ENCODE measurements at regions not wholly inside any gene's neighbourhood (a gene's known extent, or its start where the extent isn't known, plus 50 kb on each side); places are given as distances from the start of the nearest gene placed in this dataset.

DNA sequence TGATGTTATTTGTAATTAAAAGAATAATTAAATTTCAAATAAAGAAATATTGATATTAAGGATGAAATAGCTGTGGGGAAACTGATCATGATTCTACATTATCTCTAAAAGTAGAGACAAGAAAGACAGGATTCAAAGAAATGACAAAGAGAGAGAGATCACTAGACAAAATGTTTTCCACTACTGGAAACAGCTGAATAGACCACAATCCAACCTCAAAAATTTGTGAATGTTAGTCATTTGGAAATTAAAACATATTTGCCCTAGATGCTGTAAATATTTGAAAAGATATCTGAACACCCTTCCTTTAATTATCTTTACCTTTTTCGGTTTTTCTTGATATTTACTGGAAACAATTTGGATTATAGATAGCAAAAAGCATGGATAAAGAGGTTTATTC is 414.9 kb downstream of the CENPC start:
- TF ChIP-seq DPF2 (CRISPR knock-in tag; IDR thresholded peaks at IDR 0.05; ENCODE audit: borderline replicate concordance, low read depth) (no peak), ZFX (CRISPR knock-in tag; IDR thresholded peaks at IDR 0.05; ENCODE audit: low read depth) (no peak), PHF5A (CRISPR knock-in tag; IDR thresholded peaks at IDR 0.05; ENCODE audit: low read depth, unreplicated experiment) (no peak), ZNF589 (CRISPR knock-in tag; conservative IDR thresholded peaks at IDR 0.05) (no peak), POGZ (CRISPR knock-in tag; IDR thresholded peaks at IDR 0.05) (no peak), JUND (CRISPR knock-in tag; IDR thresholded peaks at IDR 0.05) (no peak), ZNF350 (CRISPR knock-in tag; IDR thresholded peaks at IDR 0.05; ENCODE audit: borderline replicate concordance, low read depth) (no peak), POLR2A (IDR thresholded peaks at IDR 0.05; ENCODE audit: insufficient read depth in 1 of 2, low read depth in 2 of 2, low read length in 2 of 2) (no peak)
- TF ChIP-seq, protein P1, sequence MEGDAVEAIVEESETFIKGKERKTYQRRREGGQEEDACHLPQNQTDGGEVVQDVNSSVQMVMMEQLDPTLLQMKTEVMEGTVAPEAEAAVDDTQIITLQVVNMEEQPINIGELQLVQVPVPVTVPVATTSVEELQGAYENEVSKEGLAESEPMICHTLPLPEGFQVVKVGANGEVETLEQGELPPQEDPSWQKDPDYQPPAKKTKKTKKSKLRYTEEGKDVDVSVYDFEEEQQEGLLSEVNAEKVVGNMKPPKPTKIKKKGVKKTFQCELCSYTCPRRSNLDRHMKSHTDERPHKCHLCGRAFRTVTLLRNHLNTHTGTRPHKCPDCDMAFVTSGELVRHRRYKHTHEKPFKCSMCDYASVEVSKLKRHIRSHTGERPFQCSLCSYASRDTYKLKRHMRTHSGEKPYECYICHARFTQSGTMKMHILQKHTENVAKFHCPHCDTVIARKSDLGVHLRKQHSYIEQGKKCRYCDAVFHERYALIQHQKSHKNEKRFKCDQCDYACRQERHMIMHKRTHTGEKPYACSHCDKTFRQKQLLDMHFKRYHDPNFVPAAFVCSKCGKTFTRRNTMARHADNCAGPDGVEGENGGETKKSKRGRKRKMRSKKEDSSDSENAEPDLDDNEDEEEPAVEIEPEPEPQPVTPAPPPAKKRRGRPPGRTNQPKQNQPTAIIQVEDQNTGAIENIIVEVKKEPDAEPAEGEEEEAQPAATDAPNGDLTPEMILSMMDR (CRISPR knock-in tag; IDR thresholded peaks at IDR 0.05) = no peak

All from HepG2 (cell line).